Natural killer cell (primary cell): ENCODE measurements at regions not wholly inside any gene's neighbourhood (a gene's known extent, or its start where the extent isn't known, plus 50 kb on each side); places are given as distances from the start of the nearest gene placed in this dataset.

Experiments
- ATAC-seq, 3 donors: fragments of 150-1000 bp in 2 of 3; fragments of 200-7000 bp in 1 of 3; cut with Tn5 transposase; 1 replicate in 1 of 3; 2 replicates in 2 of 3; pipeline ENCODE4 v1.10.0; 2021; ENCODE audit warnings: mild to moderate bottlenecking in 2 of 3, moderate library complexity in 2 of 3
- DNase-seq, 2 donors: peaks; one replicate each; pipeline versions ENCODE4 v3.0.0 to v3.0.0-alpha.2; 2013 to 2021; ENCODE audit warnings: mixed read lengths in 1 of 2
- H3K27ac ChIP-seq: one replicate; pipeline ENCODE4 v1.5.1; 2013; ENCODE audit warnings: mild to moderate bottlenecking, low read length
- H3K27me3 ChIP-seq: one replicate; pipeline ENCODE4 v1.6.1; 2013; ENCODE audit warnings: low read length; ENCODE audit not compliant: control insufficient read depth, insufficient read depth
- H3K36me3 ChIP-seq: one replicate; pipeline ENCODE4 v1.6.1; 2013; ENCODE audit warnings: low read length; ENCODE audit not compliant: control insufficient read depth, insufficient read depth
- H3K4me1 ChIP-seq: one replicate; pipeline ENCODE4 v1.6.1; 2013; ENCODE audit warnings: low read length; ENCODE audit not compliant: control insufficient read depth, insufficient read depth
- H3K4me3 ChIP-seq: one replicate; pipeline ENCODE4 v1.5.1; 2013; ENCODE audit warnings: low read length
- H3K9me3 ChIP-seq: one replicate; pipeline ENCODE4 v1.6.1; 2013; ENCODE audit warnings: low read length; ENCODE audit not compliant: control insufficient read depth, insufficient read depth
- H3K27ac Mint-ChIP-seq, 2 donors: one replicate each; pipeline ENCODE4 v1.8.0; 2022; ENCODE audit warnings: mild to moderate bottlenecking in 2 of 2, mixed read lengths in 2 of 2, moderate library complexity in 1 of 2
- H3K27me3 Mint-ChIP-seq, 2 donors: one replicate each; pipeline ENCODE4 v1.8.0; 2022; ENCODE audit warnings: low read depth in 2 of 2, mixed read lengths in 2 of 2
- H3K36me3 Mint-ChIP-seq: one replicate; pipeline ENCODE4 v1.8.0; 2022; ENCODE audit warnings: mixed read lengths
- H3K4me1 Mint-ChIP-seq, 2 donors: one replicate each; pipeline ENCODE4 v1.8.0; 2022; ENCODE audit warnings: mixed read lengths in 2 of 2
- H3K4me3 Mint-ChIP-seq: one replicate; pipeline ENCODE4 v1.8.0; 2022; ENCODE audit warnings: mild to moderate bottlenecking, moderate library complexity, mixed read lengths
- H3K9me3 Mint-ChIP-seq, 2 donors: one replicate each; pipeline ENCODE4 v1.8.0; 2022; ENCODE audit warnings: mixed read lengths in 2 of 2
- WGBS: methylation state at CpG from one replicate; pipeline ENCODE4 v1.1.7; 2013; ENCODE audit warnings: missing lambda C conversion rate; ENCODE audit not compliant: insufficient coverage; 5-methylcytosine and 5-hydroxymethylcytosine counted together
- intact Hi-C: fragments of 100-400 bp; cut with micrococcal nuclease; formaldehyde crosslinking; loops from one replicate; pipeline ENCODE4 v1.14.2; 2022
- TF ChIP-seq, protein P1 (sequence below): fragments of 200-600 bp; IDR thresholded peaks from one replicate; pipeline ENCODE4 v1.8.0; 2022; ENCODE audit warnings: antibody characterized with exemption

DNA sequence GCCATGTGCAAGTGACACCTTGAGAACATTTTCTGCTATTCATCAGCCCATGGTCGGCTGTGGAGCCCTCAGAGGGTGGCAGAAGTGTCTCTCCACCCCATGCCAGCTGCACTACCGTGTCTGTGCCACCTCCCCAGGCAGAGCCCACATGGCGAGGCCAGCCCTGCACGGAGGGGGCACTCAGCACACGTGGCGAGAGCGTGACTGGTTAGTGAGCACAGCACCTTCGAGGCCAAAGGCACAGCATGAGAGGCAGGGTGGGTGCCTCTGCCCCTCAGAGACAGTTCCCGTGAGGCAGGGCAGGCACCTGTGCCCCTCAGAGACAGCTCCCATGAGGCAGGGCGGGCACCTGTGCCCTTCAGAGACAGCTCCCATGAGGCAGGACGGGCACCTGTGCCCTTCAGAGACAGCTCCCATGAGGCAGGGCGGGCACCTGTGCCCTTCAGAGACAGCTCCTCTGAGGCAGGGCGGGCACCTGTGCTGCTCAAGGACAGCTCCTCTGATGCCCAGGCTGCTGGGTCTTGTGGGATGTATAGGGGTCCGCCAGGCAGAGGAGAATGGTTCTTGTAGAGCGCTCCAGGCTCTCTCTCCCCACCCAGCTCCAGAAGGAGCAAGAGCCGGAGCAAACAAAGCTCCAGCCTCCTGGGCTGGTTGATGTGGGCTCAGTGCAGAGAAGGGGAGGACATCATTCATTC is 179.8 kb upstream of the PPP1R26 start:
- Histone ChIP-seq H3K4me3 (no peak overlapping the region), H3K9me3 (no peaks in the 10 kb centered on the region), H3K27ac (no peak overlapping the region), H3K4me1 (no peaks in the 10 kb centered on the region), H3K27me3 (no peaks in the 10 kb centered on the region), H3K36me3 (no peaks in the 10 kb centered on the region)
- DNase-seq (no peak), ATAC-seq (no peak)
- TF ChIP-seq, protein P1, sequence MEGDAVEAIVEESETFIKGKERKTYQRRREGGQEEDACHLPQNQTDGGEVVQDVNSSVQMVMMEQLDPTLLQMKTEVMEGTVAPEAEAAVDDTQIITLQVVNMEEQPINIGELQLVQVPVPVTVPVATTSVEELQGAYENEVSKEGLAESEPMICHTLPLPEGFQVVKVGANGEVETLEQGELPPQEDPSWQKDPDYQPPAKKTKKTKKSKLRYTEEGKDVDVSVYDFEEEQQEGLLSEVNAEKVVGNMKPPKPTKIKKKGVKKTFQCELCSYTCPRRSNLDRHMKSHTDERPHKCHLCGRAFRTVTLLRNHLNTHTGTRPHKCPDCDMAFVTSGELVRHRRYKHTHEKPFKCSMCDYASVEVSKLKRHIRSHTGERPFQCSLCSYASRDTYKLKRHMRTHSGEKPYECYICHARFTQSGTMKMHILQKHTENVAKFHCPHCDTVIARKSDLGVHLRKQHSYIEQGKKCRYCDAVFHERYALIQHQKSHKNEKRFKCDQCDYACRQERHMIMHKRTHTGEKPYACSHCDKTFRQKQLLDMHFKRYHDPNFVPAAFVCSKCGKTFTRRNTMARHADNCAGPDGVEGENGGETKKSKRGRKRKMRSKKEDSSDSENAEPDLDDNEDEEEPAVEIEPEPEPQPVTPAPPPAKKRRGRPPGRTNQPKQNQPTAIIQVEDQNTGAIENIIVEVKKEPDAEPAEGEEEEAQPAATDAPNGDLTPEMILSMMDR: no peak
- no peak overlapping the region for H3K4me3 Mint-ChIP-seq
- H3K4me1 Mint-ChIP-seq: no peaks in the 10 kb centered on the region
- no peaks in the 10 kb centered on the region for H3K36me3 Mint-ChIP-seq
- 73% methylated on average over 15 of the region's 16 CpGs for WGBS
- peaks cover 0 to 6% of the 10 kb centered on the region in 2 donors for H3K9me3 Mint-ChIP-seq
- H3K27me3 Mint-ChIP-seq: peaks cover 0 to 3% of the 10 kb centered on the region in 2 donors
- H3K27ac Mint-ChIP-seq: no peak overlapping the region
- intact Hi-C loops: no loop called here

DNA sequence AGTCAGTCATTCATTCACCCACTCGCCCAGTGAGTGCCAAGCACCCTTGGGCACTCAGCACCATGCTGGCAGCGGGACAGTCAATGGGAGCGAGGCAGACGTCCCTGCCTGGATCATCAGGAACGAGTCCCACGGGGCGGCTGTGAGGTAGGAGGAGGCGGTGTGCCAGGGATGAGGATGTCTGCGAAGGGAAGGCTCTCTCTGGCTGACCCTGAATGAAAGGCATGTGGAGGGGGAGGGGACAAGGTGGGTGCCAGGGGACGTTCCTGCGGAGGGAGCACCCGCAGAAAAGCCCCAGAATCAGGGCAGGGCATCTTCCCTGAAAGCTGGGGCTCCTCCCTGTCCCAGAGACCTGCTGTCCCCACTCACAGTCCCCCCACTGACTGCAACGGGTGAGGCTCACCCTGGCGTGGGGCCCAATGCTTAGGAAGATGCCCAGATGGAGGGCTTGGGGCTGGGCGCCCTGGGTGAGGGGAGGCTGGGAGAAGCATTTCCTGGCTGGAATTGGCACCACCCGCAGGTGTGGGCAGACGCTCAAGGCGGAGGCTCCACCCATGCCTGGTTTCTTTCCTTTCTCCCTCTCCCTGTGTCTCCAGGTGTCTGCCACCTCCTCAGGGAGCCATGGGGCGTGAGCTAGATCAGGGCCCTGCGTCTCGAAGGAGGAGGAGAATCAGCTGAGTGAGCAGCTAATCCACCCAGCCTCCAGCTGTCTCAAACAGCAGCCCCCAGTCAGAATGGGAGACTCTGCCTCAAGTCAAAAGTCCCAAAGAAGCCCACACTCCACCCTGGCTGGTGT is 179.0 kb upstream of the PPP1R26 start:
- no peak overlapping the region for H3K27ac Mint-ChIP-seq

DNA sequence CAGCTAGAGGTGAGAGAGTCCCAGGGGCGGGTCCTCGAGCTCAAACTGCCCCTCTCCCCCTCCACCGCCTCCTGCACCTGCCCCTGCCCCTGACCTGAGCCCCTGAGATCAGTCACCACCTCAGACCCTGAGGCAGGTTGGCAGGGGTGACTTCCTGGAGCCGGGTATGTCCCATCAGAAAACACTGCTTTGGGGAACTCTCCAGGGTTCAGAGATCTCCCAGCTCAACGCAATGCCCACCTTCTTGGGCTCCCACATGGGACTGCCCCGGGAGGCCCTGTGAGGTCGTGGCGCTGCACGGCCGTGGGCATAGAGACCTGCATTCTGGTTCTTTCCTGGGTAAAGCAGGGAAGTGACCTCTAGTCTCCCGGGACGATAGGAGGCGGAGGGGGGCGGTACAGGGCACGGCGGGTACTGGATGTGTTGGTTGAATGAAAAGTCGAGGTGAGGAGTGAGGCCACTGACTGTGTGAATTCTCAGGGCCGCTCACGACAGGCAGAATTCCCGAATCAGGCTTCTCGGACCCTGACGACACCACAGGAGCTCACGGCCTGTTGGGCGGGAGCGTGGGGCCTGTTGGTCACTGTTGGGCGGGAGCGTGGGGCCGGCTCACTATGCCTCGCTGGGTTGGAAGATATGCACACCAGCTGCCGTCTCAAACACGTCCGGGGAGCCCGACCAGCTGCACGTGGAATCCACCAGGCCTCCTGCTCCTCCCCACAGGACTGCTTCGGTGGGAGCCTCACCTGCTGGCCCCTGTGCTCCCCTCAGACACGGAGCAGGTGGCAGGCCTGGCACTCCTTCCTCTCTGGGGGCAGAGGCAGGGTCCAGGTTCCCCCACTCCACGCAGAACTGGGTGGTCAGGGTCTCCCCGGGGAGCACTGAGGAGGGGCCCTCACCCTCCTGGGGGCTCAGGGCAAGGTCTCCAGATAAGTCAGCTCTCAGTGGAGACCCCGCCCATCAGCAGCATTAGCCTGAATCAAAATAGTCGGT is 178.0 kb upstream of the PPP1R26 start:
- DNase-seq: no peak
- Mint-ChIP-seq H3K4me3 (no peak overlapping the region), H3K36me3 (no peaks in the 10 kb centered on the region), H3K9me3 (peaks cover 0 to 6% of the 10 kb centered on the region in 2 donors), H3K27me3 (peaks cover 0 to 3% of the 10 kb centered on the region in 2 donors), H3K27ac (no peak overlapping the region), H3K4me1 (no peaks in the 10 kb centered on the region)
- Histone ChIP-seq H3K27me3 (no peaks in the 10 kb centered on the region), H3K36me3 (no peaks in the 10 kb centered on the region), H3K4me1 (no peaks in the 10 kb centered on the region), H3K27ac (no peak overlapping the region), H3K4me3 (no peak overlapping the region), H3K9me3 (no peaks in the 10 kb centered on the region)
- TF ChIP-seq, protein P1: no peak
- intact Hi-C loops: no loop called here
- no peak for ATAC-seq
- WGBS: 72% methylated on average over 40 of the region's 40 CpGs

More for the DNA sequence above, 179.0 kb upstream of the PPP1R26 start:
- H3K27ac ChIP-seq: no peak overlapping the region
- H3K9me3 Mint-ChIP-seq: peaks cover 0 to 6% of the 10 kb centered on the region in 2 donors
- intact Hi-C loops: no loop called here
- ATAC-seq (no peak), DNase-seq (no peak)
- no peaks in the 10 kb centered on the region for H3K27me3 ChIP-seq
- no peaks in the 10 kb centered on the region for H3K4me1 Mint-ChIP-seq
- H3K27me3 Mint-ChIP-seq: peaks cover 0 to 3% of the 10 kb centered on the region in 2 donors
- H3K36me3 Mint-ChIP-seq: no peaks in the 10 kb centered on the region
- TF ChIP-seq, protein P1: no peak
- no peaks in the 10 kb centered on the region for H3K9me3 ChIP-seq
- H3K4me1 ChIP-seq: no peaks in the 10 kb centered on the region
- H3K4me3 Mint-ChIP-seq: no peak overlapping the region
- WGBS: 63% methylated on average over 21 of the region's 21 CpGs
- no peak overlapping the region for H3K4me3 ChIP-seq
- H3K36me3 ChIP-seq: no peaks in the 10 kb centered on the region
